Epithelial cell of prostate (primary cell): ENCODE measurements at regions not wholly inside any gene's neighbourhood (a gene's known extent, or its start where the extent isn't known, plus 50 kb on each side); places are given as distances from the start of the nearest gene placed in this dataset.
A peak's percentile ranks its signal among the peaks of the same experiment; 100 is the strongest.

Experiments used
- DNase-seq: peaks from one replicate; pipeline ENCODE4 v3.0.0-alpha.2; 2011; ENCODE audit warnings: low read depth, low spot score
- H3K27ac ChIP-seq: fragments of 450-650 bp; 2 replicates; pipeline ENCODE4 v1.5.1; 2017; ENCODE audit warnings: mild to moderate bottlenecking

- no peak overlapping the region for H3K27ac ChIP-seq
Measured at GRCh38 chr6:139485185-139485584, 110.7 kb upstream of the CITED2 start.

GRCh38 chr6:139483079-139483478, 108.6 kb upstream of the CITED2 start:
- no peak overlapping the region for H3K27ac ChIP-seq
- no peak for DNase-seq

More at GRCh38 chr6:139485185-139485584, 110.7 kb upstream of the CITED2 start:
- DNase-seq: no peak

- DNase-seq: no peak
- H3K27ac ChIP-seq: no peak overlapping the region
Measured at GRCh38 chr6:139482287-139482686, 107.8 kb upstream of the CITED2 start.

GRCh38 chr6:139480356-139481165, 106.1 kb upstream of the CITED2 start:
- no peak for DNase-seq
- no peak overlapping the region for H3K27ac ChIP-seq

GRCh38 chr6:139479433-139480222, 105.2 kb upstream of the CITED2 start:
- DNase-seq: no peak
- no peak overlapping the region for H3K27ac ChIP-seq

GRCh38 chr6:139475646-139476045, 101.2 kb upstream of the CITED2 start:
- no peak for DNase-seq
- no peak overlapping the region for H3K27ac ChIP-seq

GRCh38 chr6:139475241-139475640, 100.8 kb upstream of the CITED2 start:
- DNase-seq: no peak
- H3K27ac ChIP-seq: no peak overlapping the region

- no peak overlapping the region for H3K27ac ChIP-seq
- no peak for DNase-seq
Measured at GRCh38 chr6:139474145-139475108, 100.0 kb upstream of the CITED2 start.

GRCh38 chr6:139473731-139474130, 99.3 kb upstream of the CITED2 start:
- no peak overlapping the region for H3K27ac ChIP-seq
- no peak for DNase-seq

GRCh38 chr6:139473231-139473701, 98.8 kb upstream of the CITED2 start:
- no peak overlapping the region for H3K27ac ChIP-seq
- no peak for DNase-seq

- H3K27ac ChIP-seq: no peak overlapping the region
- DNase-seq: no peak
Measured at GRCh38 chr6:139472351-139473015, 98.0 kb upstream of the CITED2 start.

- no peak overlapping the region for H3K27ac ChIP-seq
- DNase-seq: no peak
Measured at GRCh38 chr6:139470997-139471396, 96.5 kb upstream of the CITED2 start.

- DNase-seq: peak; percentile 29
- H3K27ac ChIP-seq: peak overlapping the region; percentile 38
Measured at GRCh38 chr6:139468178-139468819, 93.9 kb upstream of the CITED2 start.

- H3K27ac ChIP-seq: no peak overlapping the region
- DNase-seq: no peak
Measured at GRCh38 chr6:139457476-139457875, 83.0 kb upstream of the CITED2 start.

GRCh38 chr6:139452148-139452876, 77.9 kb upstream of the CITED2 start:
- peak; percentile 68 for DNase-seq
- peak overlapping the region; percentile 62 for H3K27ac ChIP-seq

GRCh38 chr6:139449611-139450000, 75.2 kb upstream of the CITED2 start:
- no peak overlapping the region for H3K27ac ChIP-seq
- DNase-seq: no peak

GRCh38 chr6:139448998-139449610, 74.7 kb upstream of the CITED2 start:
- no peak overlapping the region for H3K27ac ChIP-seq
- DNase-seq: no peak

GRCh38 chr6:139448051-139448649, 73.7 kb upstream of the CITED2 start:
- no peak overlapping the region for H3K27ac ChIP-seq
- DNase-seq: no peak
